GM23248 (cell line): ENCODE measurements at regions not wholly inside any gene's neighbourhood (a gene's known extent, or its start where the extent isn't known, plus 50 kb on each side); places are given as distances from the start of the nearest gene placed in this dataset.

ENCODE experiments used
- EZH2 ChIP-seq: fragments of 200-600 bp; sonication (generic); IDR thresholded peaks from 2 replicates; pipeline ENCODE4 v1.6.1; 2018; ENCODE audit warnings: antibody characterized with exemption, mild to moderate bottlenecking; ENCODE audit not compliant: insufficient read depth, poor library complexity, severe bottlenecking
- EZH2phosphoT487 ChIP-seq: fragments of 200-600 bp; sonication (generic); IDR thresholded peaks from 2 replicates; pipeline ENCODE4 v1.6.1; 2018; ENCODE audit warnings: antibody characterized with exemption, moderate library complexity, mild to moderate bottlenecking, low read depth; ENCODE audit not compliant: insufficient read depth

GRCh38 chr3:164452707-164453106, 625.6 kb downstream of the SI start:
- TF ChIP-seq EZH2 = no peak
- TF ChIP-seq EZH2phosphoT487 = no peak
